22Rv1 (cell line): ENCODE measurements at regions not wholly inside any gene's neighbourhood (a gene's known extent, or its start where the extent isn't known, plus 50 kb on each side); places are given as distances from the start of the nearest gene placed in this dataset.

Experiments used
- CTCF ChIP-seq: fragments of 450-650 bp; IDR thresholded peaks from 2 replicates; pipeline ENCODE4 v1.5.1; 2017; ENCODE audit warnings: mild to moderate bottlenecking
- ZFX ChIP-seq: fragments of 450-650 bp; IDR thresholded peaks from 2 replicates; pipeline ENCODE4 v1.6.1; 2017; ENCODE audit warnings: antibody characterized with exemption, borderline replicate concordance

DNA sequence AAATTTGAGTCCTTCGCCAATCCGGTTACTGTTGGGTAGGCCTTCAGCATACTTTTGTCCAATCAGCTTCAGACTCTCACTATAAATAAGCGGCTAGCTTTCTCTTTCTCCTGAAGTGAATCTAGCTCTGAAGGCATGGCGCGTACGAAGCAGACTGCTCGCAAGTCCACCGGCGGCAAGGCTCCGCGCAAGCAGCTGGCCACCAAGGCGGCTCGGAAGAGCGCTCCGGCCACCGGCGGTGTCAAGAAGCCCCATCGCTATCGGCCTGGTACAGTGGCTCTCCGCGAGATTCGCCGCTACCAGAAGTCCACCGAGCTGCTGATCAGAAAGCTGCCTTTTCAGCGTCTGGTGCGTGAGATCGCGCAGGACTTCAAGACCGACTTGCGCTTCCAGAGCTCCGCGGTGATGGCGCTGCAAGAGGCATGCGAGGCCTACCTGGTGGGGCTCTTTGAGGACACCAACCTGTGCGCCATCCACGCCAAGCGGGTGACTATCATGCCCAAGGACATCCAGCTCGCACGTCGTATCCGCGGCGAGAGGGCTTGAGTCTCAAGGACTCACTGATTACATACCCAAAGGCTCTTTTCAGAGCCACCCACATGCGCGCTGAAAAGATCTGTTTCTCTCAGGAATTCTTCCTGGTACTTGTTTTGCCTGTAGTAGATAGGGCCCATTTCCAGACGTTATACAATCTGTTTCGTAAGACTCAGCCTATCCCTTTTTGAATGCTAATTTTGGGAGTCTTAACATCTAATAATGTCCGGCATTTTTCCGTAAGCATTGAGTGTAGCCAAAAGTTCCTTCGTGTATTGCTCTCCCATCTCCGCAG lies 102.0 kb downstream of the OR2B2 start:
- TF ChIP-seq CTCF (peak; percentile 22), ZFX (no peak)
